ENCODE measurements at regions not wholly inside any gene's neighbourhood (a gene's known extent, or its start where the extent isn't known, plus 50 kb on each side); places are given as distances from the start of the nearest gene placed in this dataset.

DNA sequence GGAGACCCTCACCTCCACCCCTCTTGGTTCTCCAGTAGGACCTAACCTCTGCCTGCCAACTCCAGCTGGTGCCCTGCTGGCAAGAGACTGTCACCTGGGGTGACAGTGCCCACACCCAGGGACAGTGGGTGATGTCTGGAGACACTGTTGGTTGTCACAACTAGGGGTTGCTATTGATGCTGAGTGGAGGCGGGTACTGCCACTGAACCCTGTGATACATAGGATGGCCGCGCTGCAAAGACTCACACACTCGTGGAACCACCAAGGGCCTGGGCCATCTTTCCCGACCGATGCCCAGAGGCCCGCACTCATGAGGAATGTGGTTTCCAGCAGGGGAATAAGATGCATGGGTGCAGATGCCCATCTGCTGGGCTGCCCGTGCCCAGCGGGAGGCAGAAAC, 143.2 kb downstream of the SHANK2 start:
- no peaks in the 10 kb centered on the region for H3K36me3 Mint-ChIP-seq
- H3K27me3 Mint-ChIP-seq: peaks cover 8% of the 10 kb centered on the region
- no peaks in the 10 kb centered on the region for H3K9me3 Mint-ChIP-seq
- H3K4me3 Mint-ChIP-seq: no peak overlapping the region
- H3K4me1 Mint-ChIP-seq: no peaks in the 10 kb centered on the region
- no peak overlapping the region for H3K27ac Mint-ChIP-seq

DNA sequence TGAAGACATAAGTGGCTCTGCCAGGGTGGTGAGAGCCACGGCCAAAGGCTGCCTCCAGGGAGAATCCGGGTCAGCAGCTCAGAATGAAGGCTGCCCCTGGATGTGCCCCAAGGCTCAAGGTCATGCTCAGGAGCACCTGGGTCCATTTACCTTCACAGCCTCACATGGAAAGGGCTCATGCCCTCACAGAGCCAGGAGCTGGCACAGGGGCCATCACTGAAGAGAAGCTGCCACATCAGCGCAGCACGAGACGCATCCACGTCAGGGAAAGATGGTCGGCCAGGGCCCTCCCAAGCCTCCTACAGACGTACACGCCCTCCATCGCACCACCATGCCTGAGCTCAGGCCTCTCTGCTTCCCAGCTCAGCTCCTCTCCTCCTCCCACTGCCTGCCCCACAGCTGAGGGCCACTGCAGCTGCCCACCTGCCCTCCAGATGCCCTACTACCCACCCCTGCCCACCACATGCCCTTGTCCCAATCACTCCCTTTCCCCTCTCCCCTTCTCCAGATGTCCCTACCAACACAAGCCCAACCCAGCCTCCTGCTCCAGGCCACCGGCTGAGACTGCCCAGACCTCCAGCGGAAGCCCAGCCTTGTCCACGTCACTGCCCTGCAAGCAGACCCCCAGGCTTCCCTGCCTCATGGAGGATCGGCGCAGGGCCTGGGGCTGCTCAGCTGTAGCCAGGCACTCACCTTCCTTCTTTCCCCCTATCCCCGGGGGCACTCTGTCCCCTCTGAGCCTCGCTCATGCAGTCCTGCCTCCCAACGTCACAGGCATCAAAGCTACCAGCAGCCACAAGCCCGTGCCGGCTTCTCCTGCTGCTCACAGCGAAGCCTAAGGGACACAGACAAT, 144.1 kb downstream of the SHANK2 start:
- Mint-ChIP-seq H3K4me1 (no peaks in the 10 kb centered on the region), H3K27me3 (peaks cover 8% of the 10 kb centered on the region), H3K9me3 (no peaks in the 10 kb centered on the region), H3K27ac (no peak overlapping the region), H3K36me3 (no peaks in the 10 kb centered on the region), H3K4me3 (no peak overlapping the region)

DNA sequence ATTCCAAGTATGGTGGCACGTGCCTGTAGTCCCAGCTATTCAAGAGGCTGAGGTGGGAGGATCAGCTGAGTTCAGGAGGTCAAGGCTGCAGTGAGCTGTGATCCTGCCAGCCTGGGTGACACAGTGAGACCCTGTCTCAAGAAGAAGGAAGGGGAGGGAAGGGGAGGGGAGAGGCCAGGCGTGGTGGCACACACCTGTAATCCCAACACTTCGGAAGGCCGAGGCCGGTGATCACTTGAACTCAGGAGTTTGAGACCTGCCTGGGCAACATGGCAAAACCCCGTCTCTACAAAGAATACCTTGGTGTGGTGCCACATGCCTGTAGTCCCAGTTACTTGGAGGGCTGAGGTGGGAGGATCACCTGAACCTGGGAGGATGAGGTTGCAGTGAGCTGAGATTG, 145.7 kb downstream of the SHANK2 start:
- Mint-ChIP-seq H3K4me3 (no peak overlapping the region), H3K4me1 (no peaks in the 10 kb centered on the region), H3K36me3 (no peaks in the 10 kb centered on the region), H3K27ac (no peak overlapping the region), H3K27me3 (peaks cover 3% of the 10 kb centered on the region), H3K9me3 (no peaks in the 10 kb centered on the region)

DNA sequence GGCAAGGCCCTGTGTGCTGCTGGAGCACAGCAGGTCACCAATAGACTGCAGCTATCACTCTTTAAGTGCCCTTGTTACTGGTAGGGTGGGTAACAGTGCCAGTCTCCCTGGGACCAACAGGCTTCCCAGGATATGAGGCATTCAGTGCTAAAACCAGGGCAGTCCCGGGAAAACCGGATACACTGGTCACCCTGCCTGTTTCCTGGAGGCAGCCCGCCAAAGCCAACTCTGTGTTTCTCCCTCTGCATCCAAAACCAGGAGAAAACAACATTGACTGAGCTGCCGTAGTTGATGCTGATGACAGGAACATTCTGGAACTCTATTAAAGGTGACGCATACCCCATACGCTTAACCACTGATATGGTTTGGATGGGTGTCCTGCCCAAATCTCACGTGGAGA, 149.1 kb downstream of the SHANK2 start:
- peaks cover 1% of the 10 kb centered on the region for H3K27me3 Mint-ChIP-seq
- H3K4me1 Mint-ChIP-seq: no peaks in the 10 kb centered on the region
- H3K27ac Mint-ChIP-seq: no peak overlapping the region
- no peak overlapping the region for H3K4me3 Mint-ChIP-seq
- no peaks in the 10 kb centered on the region for H3K9me3 Mint-ChIP-seq
- no peaks in the 10 kb centered on the region for H3K36me3 Mint-ChIP-seq

DNA sequence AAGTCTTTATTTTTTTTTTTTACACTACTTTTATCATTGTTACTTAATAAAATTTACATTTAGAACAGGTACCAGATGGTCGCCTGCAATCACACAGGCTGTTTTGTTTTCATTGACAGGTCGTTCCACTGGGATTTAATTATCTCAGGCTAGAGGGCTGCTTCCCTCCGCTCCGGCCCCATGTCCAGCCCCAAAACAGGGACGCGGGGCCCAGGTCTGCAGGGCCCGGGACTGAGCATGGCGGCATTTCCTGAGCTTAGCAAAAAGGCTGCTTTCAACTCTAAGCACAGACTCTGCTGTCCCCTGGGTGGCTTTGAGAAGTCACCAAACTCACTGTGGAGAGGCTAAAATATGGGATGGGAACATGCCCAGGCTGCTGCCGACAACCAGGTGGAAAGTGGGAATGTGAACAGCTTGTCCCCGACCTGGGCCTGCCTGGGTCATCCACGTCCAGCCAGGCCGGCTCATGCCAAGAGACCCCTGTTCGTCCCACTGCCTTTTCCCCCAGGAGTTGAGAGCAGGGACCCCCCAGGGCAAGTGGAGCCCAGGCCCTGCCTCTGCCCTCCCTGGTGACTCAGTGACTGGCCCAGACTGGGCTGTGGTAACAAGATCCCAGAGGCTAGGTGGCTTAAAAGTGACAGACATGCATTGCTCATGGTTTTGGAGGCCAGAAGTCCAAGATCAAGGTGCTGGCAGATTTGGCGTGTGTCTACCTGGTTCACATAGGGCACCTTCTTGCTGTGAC, 150.0 kb downstream of the SHANK2 start:
- Mint-ChIP-seq H3K4me3 (no peak overlapping the region), H3K27ac (no peak overlapping the region), H3K36me3 (no peaks in the 10 kb centered on the region), H3K4me1 (no peaks in the 10 kb centered on the region), H3K27me3 (peaks cover 1% of the 10 kb centered on the region), H3K9me3 (no peaks in the 10 kb centered on the region)

DNA sequence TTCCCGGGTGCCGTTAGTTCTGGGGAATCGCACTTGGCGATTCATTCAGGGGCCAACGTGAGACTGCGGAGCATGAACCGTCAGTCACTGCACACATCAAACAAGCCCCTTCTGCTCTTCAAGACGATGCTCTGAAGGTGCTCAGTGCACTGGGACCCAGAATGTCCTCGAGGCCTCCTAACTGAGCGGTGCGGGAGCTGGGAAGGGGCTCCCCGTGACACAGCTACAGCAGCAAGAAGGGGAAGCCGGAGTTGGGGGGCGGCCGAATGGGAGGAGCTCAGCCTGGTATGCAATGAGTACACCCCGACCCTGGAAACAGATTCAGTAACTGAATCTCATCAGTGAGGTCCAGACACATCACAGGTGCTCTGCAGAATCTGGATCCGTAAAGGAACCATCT, 150.8 kb downstream of the SHANK2 start:
- no peaks in the 10 kb centered on the region for H3K4me1 Mint-ChIP-seq
- no peaks in the 10 kb centered on the region for H3K9me3 Mint-ChIP-seq
- H3K27ac Mint-ChIP-seq: no peak overlapping the region
- H3K4me3 Mint-ChIP-seq: no peak overlapping the region
- H3K36me3 Mint-ChIP-seq: no peaks in the 10 kb centered on the region
- H3K27me3 Mint-ChIP-seq: peaks cover 1% of the 10 kb centered on the region

DNA sequence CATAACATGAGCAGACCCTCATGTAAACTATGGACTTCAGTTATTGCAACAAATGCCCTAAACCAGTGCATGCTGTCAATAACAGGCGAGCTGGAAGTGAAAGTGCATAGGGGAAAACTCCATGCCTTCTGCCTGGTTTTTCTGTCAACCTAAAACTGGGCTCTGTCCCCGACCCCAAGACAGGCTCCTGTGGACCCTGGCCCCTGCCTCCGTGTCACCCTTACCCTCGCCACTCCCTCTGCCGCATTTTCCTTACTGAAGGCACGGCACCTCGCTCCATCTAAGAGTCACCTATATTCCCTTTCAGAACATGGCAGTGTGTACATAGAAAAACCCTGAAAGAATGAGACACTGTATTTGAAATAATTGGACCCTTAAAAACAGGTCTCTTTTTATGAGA, 151.3 kb downstream of the SHANK2 start:
- Mint-ChIP-seq H3K4me1 (no peaks in the 10 kb centered on the region), H3K4me3 (no peak overlapping the region), H3K27ac (no peak overlapping the region), H3K27me3 (peaks cover 1% of the 10 kb centered on the region), H3K36me3 (no peaks in the 10 kb centered on the region), H3K9me3 (no peaks in the 10 kb centered on the region)

DNA sequence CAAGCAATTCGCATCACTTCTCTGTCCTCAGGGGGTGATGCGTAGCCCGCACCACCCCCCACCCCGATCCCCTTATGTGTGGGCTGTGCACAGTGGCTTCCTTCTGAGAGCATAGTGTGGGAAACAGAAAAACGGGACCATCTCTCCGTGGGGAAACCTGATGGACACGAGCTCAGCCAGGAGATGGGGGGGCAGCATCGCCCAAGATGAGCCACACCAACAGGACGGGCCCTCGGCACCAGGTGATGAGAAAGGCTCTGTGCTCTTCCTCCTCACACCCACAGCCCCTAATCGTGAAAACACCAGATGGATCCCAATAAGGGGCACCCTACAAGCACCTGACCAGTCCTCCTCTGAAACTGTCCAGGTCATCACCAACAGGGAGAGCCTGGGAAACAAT, 153.6 kb downstream of the SHANK2 start:
- H3K36me3 Mint-ChIP-seq: no peaks in the 10 kb centered on the region
- no peaks in the 10 kb centered on the region for H3K27me3 Mint-ChIP-seq
- H3K9me3 Mint-ChIP-seq: no peaks in the 10 kb centered on the region
- H3K4me3 Mint-ChIP-seq: no peak overlapping the region
- no peaks in the 10 kb centered on the region for H3K4me1 Mint-ChIP-seq
- no peak overlapping the region for H3K27ac Mint-ChIP-seq

DNA sequence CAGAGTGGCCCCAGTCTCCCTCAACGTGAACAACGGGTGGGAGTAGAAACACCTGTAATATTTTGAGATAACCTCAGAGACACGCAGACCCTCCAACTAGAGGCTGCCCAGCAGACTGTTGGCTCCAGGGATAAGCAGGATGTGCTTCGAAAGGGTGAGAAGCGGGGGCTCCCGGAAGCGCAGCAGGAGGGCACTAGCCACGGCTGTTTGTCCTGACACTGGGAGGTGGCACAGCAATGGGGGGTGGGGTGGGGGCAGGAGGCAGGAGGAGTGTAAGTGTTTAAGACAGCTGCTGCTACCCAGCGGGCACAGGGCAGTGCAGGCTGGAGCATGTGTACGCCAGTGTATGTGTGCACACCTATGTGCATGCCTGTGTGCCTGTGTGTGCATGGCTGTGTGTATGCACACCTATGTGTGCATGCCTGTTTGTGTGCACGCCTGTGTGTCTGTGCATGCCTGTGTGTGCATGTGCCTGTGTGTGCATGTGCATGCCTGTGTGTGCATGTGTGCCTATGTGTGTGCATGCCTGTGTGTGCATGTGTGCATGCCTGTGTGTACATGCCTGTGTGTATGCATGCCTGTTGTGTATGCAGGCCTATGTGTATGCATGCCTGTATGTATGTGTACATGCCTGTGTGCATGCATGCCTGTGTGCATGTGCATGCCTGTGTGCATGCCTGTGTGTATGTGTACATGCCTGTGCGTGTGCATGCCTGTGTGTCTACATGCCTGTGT, 154.7 kb downstream of the SHANK2 start:
- Mint-ChIP-seq H3K4me3 (no peak overlapping the region), H3K4me1 (no peaks in the 10 kb centered on the region), H3K27me3 (no peaks in the 10 kb centered on the region), H3K9me3 (no peaks in the 10 kb centered on the region), H3K27ac (no peak overlapping the region), H3K36me3 (no peaks in the 10 kb centered on the region)

DNA sequence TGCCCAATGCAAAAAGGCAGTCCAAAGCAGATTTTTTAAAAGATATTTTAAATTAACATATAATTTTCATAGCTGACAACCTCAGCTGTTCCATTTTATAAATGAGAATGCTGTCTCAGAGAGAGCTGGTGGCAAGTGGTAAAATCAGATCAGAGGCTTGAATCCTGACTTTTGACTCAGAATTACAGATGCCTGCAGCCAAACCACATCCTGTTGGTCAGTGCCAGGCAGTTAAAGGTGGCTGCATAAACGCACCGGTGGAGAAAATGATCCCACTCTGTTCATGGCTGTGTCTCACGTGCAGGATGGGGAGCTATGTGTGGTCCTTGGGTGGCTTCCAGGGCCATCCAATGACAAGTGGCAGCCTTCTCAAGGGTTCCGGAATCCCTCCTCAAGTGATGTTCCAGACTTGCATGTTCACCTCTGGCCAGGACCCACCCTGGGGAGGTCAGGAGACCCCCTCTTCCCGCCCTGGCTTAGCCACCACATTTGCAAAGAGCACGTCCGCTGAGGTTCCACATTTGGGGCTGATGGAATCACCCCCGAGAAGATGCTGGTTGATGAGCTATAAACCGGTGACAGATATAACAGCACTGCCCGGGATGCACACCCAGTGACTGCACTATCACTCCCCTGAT, 155.5 kb downstream of the SHANK2 start:
- Mint-ChIP-seq H3K9me3 (no peaks in the 10 kb centered on the region), H3K4me1 (no peaks in the 10 kb centered on the region), H3K27me3 (no peaks in the 10 kb centered on the region), H3K27ac (no peak overlapping the region), H3K36me3 (no peaks in the 10 kb centered on the region), H3K4me3 (no peak overlapping the region)

DNA sequence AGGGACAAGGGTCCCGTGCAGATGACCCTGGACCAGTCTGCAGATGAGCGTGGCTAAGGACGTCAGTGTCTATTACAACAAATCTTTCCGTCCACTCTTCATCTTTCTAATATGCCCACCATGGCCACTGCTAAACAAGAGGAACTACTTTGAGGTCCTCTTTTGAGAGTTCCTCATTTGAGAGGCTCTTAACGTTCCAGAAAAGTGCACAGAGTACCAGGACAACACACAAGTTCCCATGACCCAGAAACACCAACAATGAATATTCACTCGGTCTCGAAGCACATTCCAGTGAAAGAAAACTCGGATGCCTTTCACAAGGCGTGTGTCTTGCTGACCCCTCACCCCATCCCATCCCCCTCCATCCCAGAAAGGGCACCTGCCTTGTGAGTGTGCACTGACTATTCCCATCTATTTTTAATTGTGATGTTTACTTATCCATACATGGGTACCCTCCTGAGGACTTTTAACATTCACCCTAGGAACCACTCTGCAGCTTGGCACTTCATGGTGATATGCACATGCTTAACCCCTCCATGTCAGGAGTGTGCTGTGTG, 157.0 kb downstream of the SHANK2 start:
- no peaks in the 10 kb centered on the region for H3K27me3 Mint-ChIP-seq
- no peak overlapping the region for H3K27ac Mint-ChIP-seq
- H3K9me3 Mint-ChIP-seq: no peaks in the 10 kb centered on the region
- H3K36me3 Mint-ChIP-seq: no peaks in the 10 kb centered on the region
- H3K4me3 Mint-ChIP-seq: no peak overlapping the region
- H3K4me1 Mint-ChIP-seq: no peaks in the 10 kb centered on the region

DNA sequence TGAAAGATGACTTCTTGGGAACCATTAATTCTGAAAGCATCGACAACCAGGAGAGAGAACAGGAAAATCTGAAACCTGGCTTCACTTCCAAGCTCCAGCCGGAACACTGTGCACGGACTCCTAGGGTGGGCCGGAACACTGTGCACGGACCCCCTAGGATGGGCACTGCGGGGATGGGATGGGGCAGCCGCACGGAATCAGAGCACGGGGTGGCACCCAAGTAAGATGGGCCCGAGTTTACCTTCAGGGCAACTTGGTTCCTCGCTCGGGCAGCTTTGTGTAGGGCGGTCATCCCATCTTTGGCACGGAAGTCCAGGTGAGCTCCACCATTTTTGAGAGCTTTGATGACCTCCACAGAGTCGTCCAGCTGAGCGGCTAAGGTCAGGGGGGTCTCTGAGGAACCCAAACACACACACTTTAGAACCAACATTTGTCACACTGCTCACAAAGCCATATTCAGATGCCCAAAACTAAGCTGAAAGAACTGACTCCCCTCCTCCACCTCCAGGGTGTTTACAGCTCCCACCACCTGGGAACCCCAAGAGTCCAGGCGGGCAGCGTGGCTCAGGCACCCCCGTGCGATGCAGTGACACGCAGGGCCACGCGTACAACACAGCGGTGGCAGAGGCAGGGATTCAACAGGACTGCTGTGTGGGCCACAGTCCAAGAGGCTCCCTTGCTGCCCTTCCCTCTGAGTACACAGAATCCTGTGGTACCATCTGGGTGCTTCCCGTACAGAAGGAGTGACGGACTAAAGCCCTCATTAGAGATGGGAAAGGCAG, 157.9 kb downstream of the SHANK2 start:
- Mint-ChIP-seq H3K9me3 (no peaks in the 10 kb centered on the region), H3K27me3 (no peaks in the 10 kb centered on the region), H3K36me3 (no peaks in the 10 kb centered on the region), H3K4me1 (no peaks in the 10 kb centered on the region), H3K4me3 (no peak overlapping the region), H3K27ac (no peak overlapping the region)

DNA sequence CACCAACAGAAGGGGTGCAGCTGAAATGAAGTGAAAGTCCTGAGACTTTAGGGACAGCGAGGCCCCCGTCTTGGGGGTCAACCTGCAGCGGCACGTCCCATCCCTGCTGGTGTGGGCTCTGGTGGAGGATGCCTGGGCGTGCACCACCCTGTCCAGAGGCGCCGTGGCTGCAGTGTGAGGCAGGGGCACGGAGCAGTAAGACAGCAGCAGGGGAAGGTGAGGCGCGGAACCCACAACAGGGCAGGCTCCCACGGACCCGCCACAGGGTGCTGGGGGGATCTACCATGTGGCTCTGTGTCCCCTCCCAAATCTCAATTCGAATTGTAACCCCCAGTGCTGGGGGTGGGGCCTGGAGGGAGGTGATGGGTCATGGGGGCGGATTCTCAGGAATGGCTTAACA, 158.6 kb downstream of the SHANK2 start:
- H3K36me3 Mint-ChIP-seq: no peaks in the 10 kb centered on the region

DNA sequence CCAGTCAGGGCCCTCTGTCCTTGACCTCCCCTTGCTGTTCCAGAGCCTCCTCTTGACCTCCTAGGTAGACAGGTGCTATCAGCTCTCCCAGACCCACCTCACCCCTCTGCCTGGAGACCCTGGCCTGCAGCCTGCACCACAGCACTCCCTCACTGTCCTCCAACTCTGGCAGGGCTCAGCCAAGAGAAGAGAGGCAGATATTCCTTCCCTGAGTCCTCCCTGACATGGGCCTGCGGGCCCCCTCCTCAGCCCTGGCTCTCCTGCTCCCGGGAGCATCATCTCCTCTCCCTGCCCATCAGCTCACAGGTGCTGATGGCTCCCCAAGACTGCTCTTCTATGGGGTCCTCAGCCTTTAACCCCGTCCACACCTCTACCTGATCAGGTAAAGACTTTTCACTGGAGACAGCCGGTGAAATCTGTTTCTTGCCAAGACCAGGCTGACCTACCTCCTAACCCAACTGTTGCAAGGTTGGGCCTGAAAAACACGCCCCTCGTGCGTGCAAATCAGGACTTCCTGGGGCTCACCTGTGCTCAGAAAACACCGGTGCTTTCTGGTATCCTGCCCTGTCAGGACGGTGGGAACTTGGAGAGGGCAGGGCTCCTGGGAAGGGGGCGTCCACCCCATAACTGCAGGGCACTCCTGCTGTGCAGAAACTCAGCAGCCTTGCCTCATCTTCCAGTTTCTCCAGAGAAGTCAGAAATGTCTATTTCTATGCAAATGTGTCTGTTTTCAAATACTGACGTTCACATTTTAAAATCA, 160.7 kb downstream of the SHANK2 start:
- Mint-ChIP-seq H3K4me3 (no peak overlapping the region), H3K4me1 (no peaks in the 10 kb centered on the region), H3K27ac (no peak overlapping the region), H3K36me3 (no peaks in the 10 kb centered on the region), H3K9me3 (no peaks in the 10 kb centered on the region), H3K27me3 (peaks cover 2% of the 10 kb centered on the region)

More for the DNA sequence above, 158.6 kb downstream of the SHANK2 start:
- Mint-ChIP-seq H3K4me3 (no peak overlapping the region), H3K27me3 (peaks cover 2% of the 10 kb centered on the region), H3K4me1 (no peaks in the 10 kb centered on the region), H3K9me3 (no peaks in the 10 kb centered on the region), H3K27ac (no peak overlapping the region)

Measured in activated naive CD4-positive, alpha-beta T cell treated with anti-CD3 and anti-CD28 coated beads, Interleukin-2, amount 50 U/mL, for 24 hours (primary cell).